ENCODE measurements at regions not wholly inside any gene's neighbourhood (a gene's known extent, or its start where the extent isn't known, plus 50 kb on each side); places are given as distances from the start of the nearest gene placed in this dataset.
A peak's percentile ranks its signal among the peaks of the same experiment; 100 is the strongest.

- in situ Hi-C loops (cut with MboI; ENCODE audit: low sequenced_read_pairs) = loop anchor here (10.0 kb wide), 1 partner anchor 721 kb away; no protein-coding TSS in a partner anchor
- no CpG with 5 or more reads among the region's 1 CpG for WGBS, 2 experiments (ENCODE audit: extremely low coverage in 2 of 2, insufficient read length in 1 of 2)
- TF ChIP-seq POLR2A (IDR thresholded peaks at IDR 0.05; ENCODE audit: low read depth, low read length) (no peak), ELK1 (IDR thresholded peaks at IDR 0.05; ENCODE audit: borderline replicate concordance, low read depth, low read length) (no peak), CEBPB (IDR thresholded peaks at IDR 0.05; ENCODE audit: low read depth, low read length) (no peak), MXI1 (IDR thresholded peaks at IDR 0.05; ENCODE audit: borderline replicate concordance, low read depth, low read length) (no peak), CHD1 (IDR thresholded peaks at IDR 0.05; ENCODE audit: low read depth, low read length) (no peak), CTCF (conservative IDR thresholded peaks at IDR 0.05; ENCODE audit: low read depth, low read length) (peak; percentile 84), RCOR1 (IDR thresholded peaks at IDR 0.05; ENCODE audit: insufficient replicate concordance, low read length) (no peak), FOS (IDR thresholded peaks at IDR 0.05; ENCODE audit: low read depth, low read length) (no peak), RFX5 (IDR thresholded peaks at IDR 0.05; ENCODE audit: low read depth, low read length) (no peak), MAFK (IDR thresholded peaks at IDR 0.05; ENCODE audit: low read depth, low read length) (no peak), SMC3 (IDR thresholded peaks at IDR 0.05; ENCODE audit: low read depth, low read length) (peak; percentile 83), MAZ (IDR thresholded peaks at IDR 0.05; ENCODE audit: borderline replicate concordance, low read depth, low read length) (no peak), RAD21 (IDR thresholded peaks at IDR 0.05; ENCODE audit: low read length) (peak; percentile 86), BHLHE40 (IDR thresholded peaks at IDR 0.05; ENCODE audit: low read depth, low read length) (no peak), USF2 (IDR thresholded peaks at IDR 0.05; ENCODE audit: low read depth, low read length) (no peak)
Measured at GRCh38 chr14:71855399-71856036, 76.7 kb upstream of the RGS6 start.

More at GRCh38 chr14:71855399-71856036, 76.7 kb upstream of the RGS6 start:
- ChIA-PET POLR2A (ENCODE audit: unreplicated experiment) (interaction anchor here (0.6 kb wide), 1 partner anchor 268 kb away, joined by 3 read pairs; no protein-coding TSS in a partner anchor), CTCF (interaction anchor here (0.5 to 2.5 kb wide), 32 partner anchors 8 to 1495 kb away, joined by 3 to 15 read pairs (median 4); no protein-coding TSS in a partner anchor)
- H2BK15ac ChIP-seq (ENCODE audit: low read depth, low read length) = no peak overlapping the region
- no peak overlapping the region for H3K18ac ChIP-seq (ENCODE audit: low read depth, low read length)
- H3K9ac ChIP-seq (ENCODE audit: low read depth, low read length) = no peak overlapping the region
- H3K27me3 ChIP-seq (ENCODE audit: control insufficient read depth, insufficient read depth, low read length) = no peaks in the 10 kb centered on the region; the same call in 1 of the 2 replicates
- H3K4me3 ChIP-seq (ENCODE audit: insufficient read depth, low read depth, low read length) = no peak overlapping the region
- H2AK9ac ChIP-seq (replicated peaks; ENCODE audit: low read depth, low read length, poor library complexity) = no peak overlapping the region
- H4K91ac ChIP-seq (ENCODE audit: insufficient read depth, low read depth, low read length) = no peak overlapping the region
- H3K36me3 ChIP-seq (ENCODE audit: control insufficient read depth, insufficient read depth, low read length) = no peaks in the 10 kb centered on the region
- intact Hi-C loops (cut with micrococcal nuclease) = loop anchor here (1.0 to 10.0 kb wide), 8 partner anchors 57 to 751 kb away; partner anchors contain the start of gene SIPA1L1
- no peak overlapping the region for H4K8ac ChIP-seq (ENCODE audit: low read depth in 2 of 2, low read length in 2 of 2)
- H3K27ac ChIP-seq (ENCODE audit: insufficient read depth, low read length) = no peak overlapping the region
- no peak overlapping the region for H2BK5ac ChIP-seq (ENCODE audit: low read depth, low read length, poor library complexity, severe bottlenecking)
- H3K4ac ChIP-seq (ENCODE audit: low read depth, low read length) = no peak overlapping the region
- no peaks in the 10 kb centered on the region for H4K20me1 ChIP-seq (ENCODE audit: insufficient read depth, low read length)
- BruUV-seq (replicated peaks) = no TSS peak
- H3K9me1 ChIP-seq (ENCODE audit: insufficient read depth, low read length) = no peaks in the 10 kb centered on the region
- no peak overlapping the region for H3K23ac ChIP-seq (ENCODE audit: low read depth, low read length)
- DNase-seq (peak; percentile 68), ATAC-seq (ENCODE audit: low read depth) (peak; percentile 75)
- H2BK120ac ChIP-seq (ENCODE audit: low read depth, low read length) = no peak overlapping the region
- no peaks in the 10 kb centered on the region for H3K4me1 ChIP-seq (ENCODE audit: control insufficient read depth, insufficient read depth, low read length)
- peak overlapping the region; percentile 11; the same call in 1 of the 2 replicates for H2AK5ac ChIP-seq (ENCODE audit: low read depth, low read length)
- H3K79me1 ChIP-seq (ENCODE audit: low read depth in 1 of 2, low read length in 2 of 2) = no peaks in the 10 kb centered on the region
- peak overlapping the region; percentile 47; the same call in 1 of the 2 replicates for H2BK20ac ChIP-seq (ENCODE audit: low read depth, low read length)
- no peaks in the 10 kb centered on the region for H3K9me3 ChIP-seq (ENCODE audit: control insufficient read depth, insufficient read depth, low read length)
- H4K5ac ChIP-seq (ENCODE audit: low read depth, low read length) = no peak overlapping the region
- dilution Hi-C loops (cut with HindIII; ENCODE audit: low sequenced_read_pairs, unreplicated experiment) = no loop called here
- no peak overlapping the region for H3K14ac ChIP-seq (replicated peaks; ENCODE audit: low read depth, low read length)
- no peak overlapping the region for H3K56ac ChIP-seq (ENCODE audit: extremely low read depth, insufficient read depth, low read length)
- no peak overlapping the region for H3K4me2 ChIP-seq (ENCODE audit: low read depth, low read length)
- no peak overlapping the region for H2AFZ ChIP-seq (replicated peaks; ENCODE audit: low read length, poor library complexity)
